HT-29 (cell line): ENCODE measurements at regions not wholly inside any gene's neighbourhood (a gene's known extent, or its start where the extent isn't known, plus 50 kb on each side); places are given as distances from the start of the nearest gene placed in this dataset.

ENCODE experiments used
- DNase-seq: peaks from one replicate; pipeline ENCODE4 v3.0.0-alpha.2; 2015; ENCODE audit warnings: low spot score

GRCh38 chr6:170034294-170034693 lies 256.6 kb downstream of the DLL1 start:
- no peak for DNase-seq

DNA sequence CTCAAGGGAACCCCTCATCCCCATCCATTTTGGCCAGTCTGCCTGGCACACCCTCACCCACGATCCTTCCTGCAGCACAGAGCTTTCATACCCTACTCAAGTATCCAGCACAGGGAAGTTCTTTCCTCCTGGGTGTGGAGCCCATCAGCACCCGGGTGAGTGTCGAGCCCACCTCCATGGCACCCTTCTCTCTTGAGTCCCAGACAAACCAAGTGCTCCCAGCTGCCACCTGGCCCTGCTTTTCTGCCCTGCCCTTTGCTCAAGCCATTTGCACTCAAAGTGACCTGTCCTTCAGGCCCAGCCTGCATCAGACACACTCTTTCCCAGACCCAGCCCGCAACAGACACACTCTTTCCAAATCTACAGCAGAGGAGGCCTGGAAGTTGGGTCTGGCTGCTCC lies 257.2 kb downstream of the DLL1 start:
- no peak for DNase-seq

GRCh38 chr6:170032706-170033309 lies 258.1 kb downstream of the DLL1 start:
- DNase-seq, result no peak

- DNase-seq, result no peak
Measured at GRCh38 chr6:170032197-170032596, 258.7 kb downstream of the DLL1 start.

- DNase-seq, result no peak
Measured at GRCh38 chr6:170031684-170032121, 259.2 kb downstream of the DLL1 start.

GRCh38 chr6:170030821-170031471 lies 259.9 kb downstream of the DLL1 start:
- no peak for DNase-seq

GRCh38 chr6:170030284-170030815 lies 260.5 kb downstream of the DLL1 start:
- DNase-seq, result no peak

GRCh38 chr6:170029416-170030283 lies 261.2 kb downstream of the DLL1 start:
- DNase-seq, result no peak

GRCh38 chr6:170028629-170029345 lies 262.1 kb downstream of the DLL1 start:
- DNase-seq, result peak; percentile 33

DNA sequence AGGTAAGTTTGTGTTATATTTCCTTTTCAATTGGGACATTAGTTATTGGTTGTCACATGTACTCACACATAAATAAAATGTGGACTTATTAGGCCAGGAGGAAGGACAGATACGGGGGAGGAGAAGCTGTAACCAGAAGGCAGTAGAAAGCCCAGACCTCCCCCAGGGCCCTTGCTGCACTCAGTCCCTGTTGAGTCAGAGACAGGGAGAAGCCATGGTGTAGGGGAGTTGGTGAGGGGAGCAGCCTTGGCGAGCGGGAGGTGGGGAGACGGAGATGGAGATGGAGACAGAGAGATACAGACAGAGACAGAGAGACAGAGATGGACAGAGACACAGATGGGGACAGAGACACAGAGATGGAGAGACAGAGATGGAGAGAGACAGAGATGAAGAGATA lies 263.2 kb downstream of the DLL1 start:
- no peak for DNase-seq

- no peak for DNase-seq
Measured at GRCh38 chr6:170026751-170027646, 263.9 kb downstream of the DLL1 start.

DNA sequence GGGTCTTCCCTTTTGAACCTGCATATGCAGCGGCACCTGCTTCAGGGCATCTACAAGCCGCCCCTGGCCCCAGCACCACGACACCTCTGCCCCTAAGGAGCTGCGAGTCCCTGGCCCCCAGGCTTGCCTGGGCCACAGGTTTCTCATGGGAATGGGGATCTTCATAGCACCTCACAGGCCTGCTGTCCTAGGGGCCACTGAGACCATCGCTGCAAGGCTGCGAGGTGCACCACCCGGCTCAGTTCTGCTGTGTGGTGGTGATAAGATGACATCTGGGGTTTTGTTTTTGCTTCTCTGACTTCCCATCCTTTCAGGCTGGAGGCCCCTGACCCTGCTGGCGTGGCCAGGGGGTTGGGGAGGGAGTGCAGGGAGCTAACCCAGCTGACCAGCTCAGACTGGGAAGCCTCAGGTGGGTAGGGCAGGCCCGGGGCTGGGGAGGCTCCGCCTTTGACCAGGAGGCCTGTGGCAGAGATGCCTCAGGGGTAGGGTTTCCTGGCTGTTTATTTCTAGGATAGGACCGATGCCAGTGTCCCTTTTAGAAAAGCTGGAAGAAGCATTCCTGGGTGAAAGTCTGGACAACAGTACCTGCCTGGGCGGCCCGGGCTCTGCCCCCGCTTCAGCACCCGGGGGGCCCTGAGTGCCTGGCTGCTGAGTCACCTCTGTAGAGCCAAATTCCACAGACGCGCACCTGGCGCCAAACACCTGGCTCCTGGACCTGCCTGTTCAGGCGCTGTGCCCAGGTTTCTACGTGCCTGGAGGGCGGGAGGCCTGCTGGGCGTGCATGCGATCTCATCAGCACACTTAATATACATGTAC lies 264.7 kb downstream of the DLL1 start:
- peak; percentile 75 for DNase-seq

GRCh38 chr6:170025341-170025911 lies 265.5 kb downstream of the DLL1 start:
- no peak for DNase-seq

- peak; percentile 14 for DNase-seq
Measured at GRCh38 chr6:170024940-170025339, 265.9 kb downstream of the DLL1 start.

DNA sequence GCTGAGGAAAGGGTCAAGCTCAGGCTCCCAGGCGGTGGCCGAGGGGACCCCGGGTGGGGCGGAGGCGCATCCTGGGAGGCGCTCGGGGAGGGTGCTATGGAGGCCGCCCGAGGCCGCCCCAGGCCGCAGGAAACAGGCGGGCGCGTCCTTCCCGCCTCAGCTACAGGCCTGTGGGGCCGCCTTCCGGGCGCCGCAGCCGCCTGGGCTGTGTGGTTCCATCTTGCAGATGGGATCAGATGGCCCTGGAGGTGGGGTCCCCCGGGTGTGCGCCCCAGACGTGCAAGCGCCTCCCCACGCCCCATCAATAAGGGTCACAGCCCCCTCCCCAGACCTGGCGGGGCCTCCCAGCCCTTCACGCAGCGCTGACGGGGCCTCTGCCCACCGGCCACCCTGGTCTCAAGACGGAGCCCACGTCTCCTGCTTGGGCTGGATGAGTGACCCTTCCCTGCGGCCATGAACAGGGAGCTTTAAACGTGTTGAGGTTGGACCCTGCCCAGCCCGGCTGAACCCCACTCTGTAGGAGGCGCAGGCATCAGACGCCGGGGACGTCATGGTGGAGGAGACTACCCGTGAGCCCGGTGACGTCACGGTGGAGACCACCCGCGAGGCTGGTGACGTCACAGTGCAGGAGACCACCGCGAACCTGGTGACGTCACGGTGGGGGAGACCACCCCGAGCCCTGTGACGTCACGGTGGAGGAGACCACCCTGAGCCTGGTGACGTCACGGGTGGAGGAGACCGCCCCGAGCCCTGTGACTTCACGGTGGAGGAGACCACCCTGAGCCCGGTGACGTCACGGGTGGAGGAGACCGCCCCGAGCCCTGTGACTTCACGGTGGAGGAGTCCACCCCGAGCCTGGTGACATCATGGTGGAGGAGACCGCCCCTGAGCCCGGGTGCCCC lies 267.0 kb downstream of the DLL1 start:
- no peak for DNase-seq

GRCh38 chr6:170022827-170023619 lies 267.9 kb downstream of the DLL1 start:
- DNase-seq, result no peak

DNA sequence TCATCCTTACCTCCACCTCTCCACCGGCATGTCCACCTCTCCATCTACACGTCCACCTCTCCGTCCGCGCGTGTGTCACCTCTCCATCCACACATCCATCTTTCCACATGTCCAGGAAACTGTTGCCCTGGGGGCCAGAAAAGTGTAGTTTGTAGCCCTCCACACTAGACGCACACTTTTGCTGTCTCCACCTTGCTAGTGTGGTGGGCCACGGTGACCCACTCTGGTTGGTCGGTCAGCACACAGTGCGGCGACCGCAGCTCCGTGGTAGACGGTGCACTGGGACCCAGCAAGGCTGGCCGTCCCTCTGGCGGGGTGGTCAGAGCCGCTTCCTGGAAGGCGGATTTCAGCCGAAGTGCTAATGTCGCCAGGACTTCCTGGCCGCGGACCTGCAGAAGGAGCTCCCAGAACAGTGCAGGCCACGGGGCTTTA lies 268.6 kb downstream of the DLL1 start:
- DNase-seq, result no peak
